OCI-LY7 (cell line): ENCODE measurements at regions not wholly inside any gene's neighbourhood (a gene's known extent, or its start where the extent isn't known, plus 50 kb on each side); places are given as distances from the start of the nearest gene placed in this dataset.

Source experiments
- CTCF ChIP-seq: fragments of 200-600 bp; sonication (generic); conservative IDR thresholded peaks from 2 replicates; pipeline ENCODE4 v1.5.1; 2014; ENCODE audit warnings: mild to moderate bottlenecking, antibody characterized with exemption, low read length, moderate library complexity, mixed read lengths
- EZH2phosphoT487 ChIP-seq: fragments of 200-600 bp; sonication (generic); IDR thresholded peaks from 2 replicates; pipeline ENCODE4 v1.6.1; 2018; ENCODE audit warnings: low read depth, borderline replicate concordance, mild to moderate bottlenecking, mixed run types, antibody characterized with exemption, low read length, moderate library complexity, mixed read lengths

GRCh38 chr10:4247379-4247778 lies 462.4 kb upstream of the KLF6 start:
- TF ChIP-seq CTCF (no peak), EZH2phosphoT487 (no peak)
